Neural crest cell (in vitro differentiated cells): ENCODE measurements at regions not wholly inside any gene's neighbourhood (a gene's known extent, or its start where the extent isn't known, plus 50 kb on each side); places are given as distances from the start of the nearest gene placed in this dataset.

ENCODE experiments used
- DNase-seq: peaks from one replicate; pipeline ENCODE4 v3.0.0; 2021; ENCODE audit warnings: low read depth, mixed read lengths, low spot score
- H3K27ac Mint-ChIP-seq: one replicate; pipeline ENCODE4 v1.8.0; 2021; ENCODE audit warnings: mild to moderate bottlenecking, mixed read lengths; ENCODE audit not compliant: unreplicated experiment
- H3K27me3 Mint-ChIP-seq: 2 replicates; pipeline ENCODE4 v1.8.0; 2021; ENCODE audit warnings: low read depth, mild to moderate bottlenecking, mixed read lengths
- H3K36me3 Mint-ChIP-seq: 2 replicates; pipeline ENCODE4 v1.8.0; 2021; ENCODE audit warnings: low read depth, mild to moderate bottlenecking, mixed read lengths
- H3K4me1 Mint-ChIP-seq: 2 replicates; pipeline ENCODE4 v1.8.0; 2021; ENCODE audit warnings: mixed read lengths
- H3K4me3 Mint-ChIP-seq: one replicate; pipeline ENCODE4 v1.8.0; 2021; ENCODE audit warnings: mild to moderate bottlenecking, mixed read lengths
- H3K9me3 Mint-ChIP-seq: 2 replicates; pipeline ENCODE4 v1.8.0; 2021; ENCODE audit warnings: mixed read lengths
- TF ChIP-seq, protein P1 (sequence below): fragments of 200-600 bp; sonication (generic); conservative IDR thresholded peaks from 2 replicates; pipeline ENCODE4 v1.5.0; 2021; ENCODE audit warnings: antibody characterized with exemption, mild to moderate bottlenecking

DNA sequence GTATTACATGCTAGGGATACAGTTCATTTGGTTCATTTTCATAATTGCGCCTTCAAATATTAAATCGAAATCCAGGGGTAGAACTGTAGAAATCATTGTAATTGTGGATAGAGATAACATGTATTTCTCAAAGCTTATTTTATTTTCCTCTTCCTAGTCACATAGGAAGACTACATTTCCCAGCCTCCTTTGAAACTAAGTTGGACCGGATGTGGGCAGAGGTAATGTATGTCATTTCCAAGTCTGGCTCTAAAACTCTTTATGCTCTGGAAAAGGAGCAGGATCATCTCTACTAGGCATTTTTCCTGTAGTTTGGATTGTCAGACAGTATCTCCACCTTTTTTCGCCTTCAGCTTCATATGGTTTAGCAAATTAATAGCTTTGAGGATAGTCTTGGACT lies 70.1 kb upstream of the CRY1 start:
- Mint-ChIP-seq H3K4me3 (no peak overlapping the region), H3K27ac (no peak overlapping the region), H3K27me3 (peaks cover 47% of the 10 kb centered on the region), H3K9me3 (no peaks in the 10 kb centered on the region), H3K4me1 (no peaks in the 10 kb centered on the region), H3K36me3 (no peaks in the 10 kb centered on the region)
- TF ChIP-seq, protein P1, sequence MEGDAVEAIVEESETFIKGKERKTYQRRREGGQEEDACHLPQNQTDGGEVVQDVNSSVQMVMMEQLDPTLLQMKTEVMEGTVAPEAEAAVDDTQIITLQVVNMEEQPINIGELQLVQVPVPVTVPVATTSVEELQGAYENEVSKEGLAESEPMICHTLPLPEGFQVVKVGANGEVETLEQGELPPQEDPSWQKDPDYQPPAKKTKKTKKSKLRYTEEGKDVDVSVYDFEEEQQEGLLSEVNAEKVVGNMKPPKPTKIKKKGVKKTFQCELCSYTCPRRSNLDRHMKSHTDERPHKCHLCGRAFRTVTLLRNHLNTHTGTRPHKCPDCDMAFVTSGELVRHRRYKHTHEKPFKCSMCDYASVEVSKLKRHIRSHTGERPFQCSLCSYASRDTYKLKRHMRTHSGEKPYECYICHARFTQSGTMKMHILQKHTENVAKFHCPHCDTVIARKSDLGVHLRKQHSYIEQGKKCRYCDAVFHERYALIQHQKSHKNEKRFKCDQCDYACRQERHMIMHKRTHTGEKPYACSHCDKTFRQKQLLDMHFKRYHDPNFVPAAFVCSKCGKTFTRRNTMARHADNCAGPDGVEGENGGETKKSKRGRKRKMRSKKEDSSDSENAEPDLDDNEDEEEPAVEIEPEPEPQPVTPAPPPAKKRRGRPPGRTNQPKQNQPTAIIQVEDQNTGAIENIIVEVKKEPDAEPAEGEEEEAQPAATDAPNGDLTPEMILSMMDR = no peak
- no peak for DNase-seq

DNA sequence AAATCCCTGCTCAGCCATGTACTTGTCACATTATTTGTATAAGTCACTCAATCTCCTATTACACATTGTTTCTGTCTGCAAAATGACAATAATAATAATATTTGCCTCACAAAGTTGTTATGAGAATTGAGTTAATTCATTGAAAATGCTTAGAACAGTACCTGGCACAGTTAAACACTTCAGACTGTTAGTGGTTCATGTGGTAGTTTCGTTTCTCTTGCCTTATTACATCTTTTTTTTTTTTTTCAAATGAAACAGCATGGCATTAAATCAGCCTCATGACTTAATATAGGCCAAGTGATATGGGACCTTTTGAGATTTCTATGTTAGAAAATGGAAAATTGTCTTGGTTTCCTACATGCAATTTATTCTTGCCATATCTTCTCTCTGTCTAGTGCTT lies 71.0 kb upstream of the CRY1 start:
- Mint-ChIP-seq H3K9me3 (no peaks in the 10 kb centered on the region), H3K4me1 (no peaks in the 10 kb centered on the region), H3K27me3 (peaks cover 40% of the 10 kb centered on the region), H3K27ac (no peak overlapping the region), H3K4me3 (no peak overlapping the region), H3K36me3 (no peaks in the 10 kb centered on the region)
- DNase-seq = no peak
- TF ChIP-seq, protein P1 = no peak

DNA sequence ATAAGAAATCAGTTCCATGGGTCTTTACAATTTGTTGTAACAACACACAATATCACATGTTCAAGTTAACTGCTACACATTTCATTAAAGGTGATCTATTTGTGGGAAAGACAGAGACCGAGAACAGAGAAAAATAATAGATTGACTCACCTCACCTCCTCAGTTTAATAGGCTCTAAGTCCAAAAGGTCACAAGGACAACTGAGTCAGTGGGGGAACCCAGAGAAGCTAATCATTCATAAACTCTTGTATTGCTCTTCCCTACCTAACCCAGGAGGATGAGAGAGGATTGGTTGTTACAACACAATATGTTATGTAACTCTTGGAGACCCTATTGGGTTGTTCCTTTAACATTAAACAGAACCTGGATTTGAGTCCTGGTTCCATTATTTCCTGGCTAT lies 72.2 kb upstream of the CRY1 start:
- peaks cover 30% of the 10 kb centered on the region for H3K27me3 Mint-ChIP-seq
- TF ChIP-seq, protein P1 = no peak

DNA sequence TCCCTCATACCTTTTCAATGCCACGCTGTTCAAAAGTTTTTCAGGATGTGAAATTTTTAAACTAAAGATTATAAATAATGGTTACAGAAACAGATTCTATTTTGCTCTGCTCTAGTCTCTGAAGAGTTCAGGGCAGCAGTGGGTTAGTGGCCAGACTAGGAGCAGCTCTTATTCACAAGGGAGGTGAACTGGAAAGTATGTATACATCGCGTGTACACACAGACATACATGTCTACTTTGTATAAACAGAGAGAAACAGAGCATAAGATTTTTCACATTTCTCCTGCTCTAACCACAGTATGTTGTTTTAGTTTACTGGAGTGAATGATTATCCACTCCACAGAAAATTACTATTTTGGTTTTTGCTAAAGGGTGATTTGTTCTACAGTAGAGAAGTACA lies 74.4 kb upstream of the CRY1 start:
- Mint-ChIP-seq H3K4me1 (no peaks in the 10 kb centered on the region), H3K27me3 (peaks cover 13% of the 10 kb centered on the region), H3K4me3 (no peak overlapping the region), H3K9me3 (no peaks in the 10 kb centered on the region), H3K36me3 (no peaks in the 10 kb centered on the region), H3K27ac (no peak overlapping the region)
- DNase-seq = no peak
- TF ChIP-seq, protein P1 = no peak

More for the DNA sequence above, 72.2 kb upstream of the CRY1 start:
- Mint-ChIP-seq H3K36me3 (no peaks in the 10 kb centered on the region), H3K9me3 (no peaks in the 10 kb centered on the region), H3K27ac (no peak overlapping the region), H3K4me3 (no peak overlapping the region), H3K4me1 (no peaks in the 10 kb centered on the region)
- no peak for DNase-seq

DNA sequence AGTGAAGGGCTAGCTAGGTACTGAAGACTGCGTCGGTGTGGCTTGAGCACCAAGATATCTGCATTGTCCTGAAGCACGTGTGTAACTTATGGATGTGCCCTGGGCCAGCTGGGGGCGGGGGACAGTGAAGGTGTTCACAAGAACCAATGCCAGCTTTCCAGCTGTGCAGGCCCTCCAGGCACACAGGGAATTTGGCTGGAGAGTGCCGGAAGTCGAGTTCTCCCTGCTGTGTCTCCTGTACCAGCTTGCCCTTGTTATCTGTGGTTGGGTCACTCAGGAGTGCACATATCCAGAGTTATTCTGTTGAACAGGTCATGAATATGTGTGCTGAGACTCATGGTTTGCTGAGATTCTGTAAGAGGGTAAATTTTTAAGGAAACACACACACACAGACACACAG lies 75.9 kb upstream of the CRY1 start:
- Mint-ChIP-seq H3K27ac (no peak overlapping the region), H3K4me3 (no peak overlapping the region), H3K4me1 (no peaks in the 10 kb centered on the region), H3K27me3 (peaks cover 3% of the 10 kb centered on the region), H3K9me3 (no peaks in the 10 kb centered on the region), H3K36me3 (no peaks in the 10 kb centered on the region)
- TF ChIP-seq, protein P1 = no peak
- no peak for DNase-seq

DNA sequence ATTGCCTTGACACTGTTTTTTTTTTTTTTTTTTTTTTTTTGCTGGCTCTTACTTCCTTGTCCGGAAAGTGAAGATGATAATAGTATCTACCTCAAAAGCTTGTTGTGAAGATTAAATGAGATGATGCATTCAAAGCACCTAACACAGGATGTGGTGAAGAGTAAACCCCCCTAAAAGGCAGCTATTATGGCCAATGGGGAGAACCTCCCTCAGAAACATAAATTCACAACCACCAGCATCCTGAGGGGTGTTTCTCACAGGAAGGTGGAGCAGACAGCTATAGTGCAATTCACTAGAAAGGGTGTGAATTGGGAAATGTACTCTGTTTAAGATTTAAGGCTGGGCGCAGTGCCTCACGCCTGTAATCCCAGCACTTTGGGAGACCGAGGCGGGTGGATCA lies 85.4 kb upstream of the CRY1 start:
- no peak for DNase-seq
- Mint-ChIP-seq H3K36me3 (no peaks in the 10 kb centered on the region), H3K9me3 (no peaks in the 10 kb centered on the region), H3K27me3 (peaks cover 9% of the 10 kb centered on the region), H3K4me1 (peaks cover 5% of the 10 kb centered on the region), H3K4me3 (no peak overlapping the region), H3K27ac (no peak overlapping the region)
- TF ChIP-seq, protein P1 = no peak
